SH-SY5Y (cell line): ENCODE measurements at regions not wholly inside any gene's neighbourhood (a gene's known extent, or its start where the extent isn't known, plus 50 kb on each side); places are given as distances from the start of the nearest gene placed in this dataset.

Experiments
- GATA2 ChIP-seq: IDR thresholded peaks from 2 replicates; pipeline ENCODE4 v1.6.1; 2011; ENCODE audit warnings: mild to moderate bottlenecking, low read depth, low read length
- GATA3 ChIP-seq: IDR thresholded peaks from 2 replicates; pipeline ENCODE4 v1.6.1; 2011; ENCODE audit warnings: low read depth, mild to moderate bottlenecking, low read length, moderate library complexity

DNA sequence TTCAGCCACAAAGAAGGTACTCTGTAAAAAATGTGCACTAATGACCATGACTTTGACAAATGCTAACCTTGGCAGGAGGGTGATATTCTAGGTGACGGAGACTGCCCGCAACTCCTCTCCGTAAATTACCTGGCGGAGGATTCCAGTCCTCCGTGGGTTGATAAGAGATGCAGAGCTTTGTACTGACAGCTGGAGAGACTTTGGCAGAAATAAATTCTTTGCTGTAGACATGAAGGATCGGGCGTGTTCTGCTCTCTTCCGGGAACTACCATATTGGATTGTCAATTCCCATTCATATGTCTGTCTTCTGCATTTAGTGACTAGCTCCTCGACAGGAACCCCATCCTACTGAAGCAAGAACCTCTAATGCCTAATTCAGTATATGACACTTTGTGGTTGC is 158.3 kb upstream of the KAZN start:
- TF ChIP-seq GATA2 (no peak), GATA3 (no peak)
